SK-N-SH (cell line): ENCODE measurements at regions not wholly inside any gene's neighbourhood (a gene's known extent, or its start where the extent isn't known, plus 50 kb on each side); places are given as distances from the start of the nearest gene placed in this dataset.
A peak's percentile ranks its signal among the peaks of the same experiment; 100 is the strongest.

ENCODE experiments used
- CTCF ChIA-PET: fragments of 300-600, 350-600 bp; formaldehyde crosslinking; extraction: SDS; loops from one replicate; lab custom pipeline; 2021; lab: Yijun Ruan, JAX
- POLR2A ChIA-PET: fragments of 350-600 bp; sonication (Branson Sonifier 250); formaldehyde crosslinking; extraction: SDS; loops from one replicate; lab custom pipeline; 2020; ENCODE audit warnings: antibody characterized with exemption, inconsistent platforms; lab: Yijun Ruan, JAX
- DNase-seq: peaks from one replicate; pipeline ENCODE4 v3.0.0; 2012
- H2AFZ ChIP-seq: fragments of 200-600 bp; sonication (generic); 2 replicates; pipeline ENCODE4 v1.8.1; 2016; ENCODE audit warnings: antibody characterized with exemption, mild to moderate bottlenecking, low read depth
- H3F3A ChIP-seq: fragments of 200-600 bp; sonication (generic); replicated peaks from 2 replicates; pipeline ENCODE3; 2016; ENCODE audit warnings: antibody characterized with exemption, mild to moderate bottlenecking; ENCODE audit not compliant: insufficient read depth
- H3K27ac ChIP-seq, 2 experiments: fragments of 200-500 bp in 1 of 2; fragments of 200-600 bp in 1 of 2; sonication (Bioruptor generic) in 1 of 2; sonication (generic), shearing (Covaris generic) in 1 of 2; 2 replicates each; pipeline versions ENCODE4 v1.5.1 to v1.6.1; 2014 to 2016; ENCODE audit warnings: low read depth in 2 of 2, inconsistent platforms in 1 of 2, low read length in 1 of 2, mild to moderate bottlenecking in 1 of 2, mixed read lengths in 1 of 2
- H3K27me3 ChIP-seq: fragments of 200-600 bp; sonication (generic), shearing (Covaris generic); 2 replicates; pipeline ENCODE4 v1.6.1; 2016; ENCODE audit warnings: mixed run types; ENCODE audit not compliant: insufficient read depth
- H3K36me3 ChIP-seq, 2 experiments: fragments of 200-500 bp in 1 of 2; fragments of 200-600 bp in 1 of 2; sonication (Bioruptor generic) in 1 of 2; sonication (generic) in 1 of 2; replicated peaks in 1 of 2; 2 replicates each; pipeline versions ENCODE3 to v1.5.1; 2014 to 2016; ENCODE audit warnings: low read length in 1 of 2, mild to moderate bottlenecking in 1 of 2; ENCODE audit not compliant: insufficient read depth in 2 of 2, control insufficient read depth in 1 of 2
- H3K4me1 ChIP-seq, 2 experiments: fragments of 200-500 bp in 1 of 2; fragments of 200-600 bp in 1 of 2; sonication (Bioruptor generic) in 1 of 2; sonication (generic), shearing (Covaris generic) in 1 of 2; 2 replicates each; pipeline versions ENCODE4 v1.5.1 to v1.6.1; 2014 to 2016; ENCODE audit warnings: low read depth in 1 of 2, low read length in 1 of 2, mixed run types in 1 of 2; ENCODE audit not compliant: insufficient read depth in 2 of 2, control insufficient read depth in 1 of 2
- H3K4me2 ChIP-seq: fragments of 200-600 bp; sonication (generic), shearing (Covaris generic); 2 replicates; pipeline ENCODE4 v1.6.1; 2017; ENCODE audit warnings: mixed run types
- H3K4me3 ChIP-seq, 2 experiments: fragments of 200-500 bp in 1 of 2; fragments of 200-600 bp in 1 of 2; sonication (Bioruptor generic) in 1 of 2; sonication (generic), shearing (Covaris generic) in 1 of 2; 2 replicates each; pipeline versions ENCODE4 v1.5.1 to v1.8.1; 2014 to 2016; ENCODE audit warnings: low read depth in 2 of 2, inconsistent platforms in 1 of 2, low read length in 1 of 2, mild to moderate bottlenecking in 1 of 2, mixed read lengths in 1 of 2, moderate library complexity in 1 of 2
- H3K79me2 ChIP-seq: fragments of 200-600 bp; sonication (generic); 2 replicates; pipeline ENCODE4 v1.8.1; 2017; ENCODE audit warnings: mild to moderate bottlenecking; ENCODE audit not compliant: insufficient read depth
- H3K9ac ChIP-seq: fragments of 200-600 bp; sonication (generic); 2 replicates; pipeline ENCODE4 v1.6.1; 2017; ENCODE audit warnings: mixed run types
- H3K9me2 ChIP-seq: fragments of 200-600 bp; sonication (generic); 2 replicates; pipeline ENCODE4 v1.6.1; 2017; ENCODE audit warnings: mixed run types
- H3K9me3 ChIP-seq: fragments of 200-600 bp; sonication (generic); 2 replicates; pipeline ENCODE4 v1.6.1; 2017; ENCODE audit warnings: mixed run types, mild to moderate bottlenecking, moderate library complexity
- H4K20me1 ChIP-seq: fragments of 200-600 bp; sonication (generic); 2 replicates; pipeline ENCODE4 v1.6.1; 2017; ENCODE audit warnings: mild to moderate bottlenecking, mixed run types; ENCODE audit not compliant: insufficient read depth
- CHD2 ChIP-seq: fragments of 150-350 bp; IDR thresholded peaks from 2 replicates; pipeline ENCODE4 v1.6.1; 2018; ENCODE audit warnings: low read length; ENCODE audit not compliant: partially characterized antibody
- EP300 ChIP-seq, 2 experiments: IDR thresholded peaks; 2 replicates each; pipeline versions ENCODE4 v1.4.0 to v1.6.1; 2012; ENCODE audit warnings: borderline replicate concordance in 1 of 2, low read depth in 1 of 2, low read length in 1 of 2
- FOXM1 ChIP-seq: IDR thresholded peaks from 2 replicates; pipeline ENCODE4 v1.4.0; 2012; ENCODE audit warnings: low read depth, mild to moderate bottlenecking
- MXI1 ChIP-seq: IDR thresholded peaks from 2 replicates; pipeline ENCODE4 v1.6.1; 2012; ENCODE audit warnings: mild to moderate bottlenecking, low read depth, low read length, improper control_type of control experiment
- NRF1 ChIP-seq: IDR thresholded peaks from 2 replicates; pipeline ENCODE4 v1.6.1; 2012; ENCODE audit warnings: low read depth, mild to moderate bottlenecking, low read length
- PBX3 ChIP-seq: IDR thresholded peaks from 2 replicates; pipeline ENCODE4; 2012
- TCF12 ChIP-seq: IDR thresholded peaks from 2 replicates; pipeline ENCODE4 v1.4.0; 2012
- WGBS: methylation state at CpG from one replicate; pipeline ENCODE4 v1.1.6; 2017; ENCODE audit warnings: low lambda C conversion rate; 5-methylcytosine and 5-hydroxymethylcytosine counted together

GRCh38 chr7:33854801-33855350, 50.5 kb upstream of the BMPER start:
- ChIA-PET CTCF (interaction anchor here (1.7 kb wide), 1 partner anchor 47 kb away, joined by 3 read pairs; no protein-coding TSS in a partner anchor), POLR2A (no interaction called here)
- no peak for TF ChIP-seq NRF1
- TF ChIP-seq PBX3 = peak; percentile 9; the same call in 1 of the 2 replicates
- peak; percentile 8; the same call in 1 of the 2 replicates for TF ChIP-seq TCF12
- TF ChIP-seq EP300 (IDR thresholded peaks at IDR 0.05; ENCODE audit: borderline replicate concordance in 1 of 2, low read depth in 1 of 2, low read length in 1 of 2) = no peak
- TF ChIP-seq MXI1 = no peak
- no peak for TF ChIP-seq FOXM1
- no peak for TF ChIP-seq CHD2
- no peak for DNase-seq
- Histone ChIP-seq H3K4me1 (no peaks in the 10 kb centered on the region), H3K9me3 (no peaks in the 10 kb centered on the region), H3K79me2 (no peaks in the 10 kb centered on the region), H3K36me3 (no peaks in the 10 kb centered on the region), H4K20me1 (no peaks in the 10 kb centered on the region), H3K4me3 (no peak overlapping the region), H3K27ac (no peak overlapping the region), H3K27me3 (no peaks in the 10 kb centered on the region), H3K9me2 (no peaks in the 10 kb centered on the region), H3K9ac (no peak overlapping the region), H2AFZ (no peak overlapping the region), H3K4me2 (no peak overlapping the region; the same call in 1 of the 2 replicates), H3F3A (no peaks in the 10 kb centered on the region)
- whole genome bisulfite sequencing = 64% methylated on average over 4 of the region's 4 CpGs
